ENCODE measurements at regions not wholly inside any gene's neighbourhood (a gene's known extent, or its start where the extent isn't known, plus 50 kb on each side); places are given as distances from the start of the nearest gene placed in this dataset.

DNA sequence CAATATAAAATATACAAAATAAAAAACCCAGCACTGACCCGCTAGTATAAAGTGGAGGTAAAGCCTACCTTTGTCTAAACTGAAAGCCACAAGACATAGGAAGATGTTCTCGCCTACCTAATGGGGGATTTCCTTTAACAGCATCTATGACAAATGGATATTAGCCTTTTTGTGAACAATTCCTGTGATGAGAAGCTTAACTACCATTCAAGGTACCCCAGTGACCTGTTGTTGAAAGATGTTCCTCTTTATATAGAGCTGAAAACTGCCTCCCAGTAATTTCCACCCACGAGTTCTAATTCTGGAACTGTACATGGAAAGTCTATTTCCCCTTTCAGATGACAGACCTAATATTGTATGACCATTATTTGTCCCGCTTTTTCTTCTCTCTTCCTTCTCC lies 109.8 kb upstream of the RASGRP1 start:
- DNase-seq: no peak

DNA sequence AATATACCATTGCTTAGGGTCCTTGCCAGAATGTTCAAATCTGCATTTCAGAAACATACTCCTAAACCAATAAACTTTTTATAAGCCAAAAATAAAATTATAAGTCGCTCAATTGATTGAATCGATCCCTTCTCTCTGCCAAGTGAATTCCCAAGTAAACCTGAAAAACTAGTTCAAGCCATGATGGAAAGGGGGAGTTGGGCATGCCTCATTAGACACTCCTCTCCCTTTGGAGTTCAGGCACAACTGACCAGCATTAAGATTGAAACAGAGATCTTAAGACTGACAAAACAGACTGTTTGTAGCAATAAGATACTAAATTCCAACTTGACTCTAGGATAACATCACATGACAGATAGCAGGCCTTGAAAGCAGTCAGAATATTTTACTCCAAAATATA lies 113.7 kb upstream of the RASGRP1 start:
- no peak for DNase-seq

DNA sequence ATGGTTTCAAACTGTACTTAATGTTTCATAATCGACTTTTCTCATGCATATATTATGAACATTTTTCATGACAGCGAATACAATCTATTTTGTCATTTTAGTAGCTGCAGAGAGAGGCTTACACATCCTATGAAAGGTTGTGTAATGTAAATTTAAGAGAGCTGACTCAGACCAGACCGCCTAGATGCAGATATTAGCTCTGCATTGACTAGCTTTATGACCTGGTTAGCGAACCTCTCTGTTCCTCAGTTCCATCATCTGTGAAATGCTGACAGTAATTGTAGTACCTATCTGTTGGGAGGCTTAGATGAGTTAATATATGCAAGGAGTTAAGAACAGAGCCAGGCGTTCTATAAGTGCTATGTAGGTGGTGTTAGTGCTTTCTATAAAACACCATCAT lies 116.2 kb upstream of the RASGRP1 start:
- DNase-seq: no peak

DNA sequence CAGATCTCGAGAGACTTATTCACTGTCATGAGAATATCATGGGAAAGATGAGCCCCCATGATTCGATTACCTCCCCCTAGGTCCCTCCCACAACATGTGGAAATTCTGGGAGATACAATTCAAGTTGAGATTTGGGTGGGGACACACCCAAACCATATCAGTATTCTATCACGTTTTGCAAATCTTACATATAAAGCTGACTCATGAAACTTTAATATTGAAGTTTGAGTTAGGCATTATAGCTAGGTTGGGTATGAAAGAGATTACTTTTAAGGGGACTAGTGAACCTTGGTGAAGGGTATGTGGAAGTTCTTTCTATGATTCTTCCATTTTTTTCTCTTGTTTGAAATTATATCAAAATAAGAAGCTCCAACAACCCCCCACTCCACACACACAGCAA lies 117.7 kb upstream of the RASGRP1 start:
- no peak for DNase-seq

DNA sequence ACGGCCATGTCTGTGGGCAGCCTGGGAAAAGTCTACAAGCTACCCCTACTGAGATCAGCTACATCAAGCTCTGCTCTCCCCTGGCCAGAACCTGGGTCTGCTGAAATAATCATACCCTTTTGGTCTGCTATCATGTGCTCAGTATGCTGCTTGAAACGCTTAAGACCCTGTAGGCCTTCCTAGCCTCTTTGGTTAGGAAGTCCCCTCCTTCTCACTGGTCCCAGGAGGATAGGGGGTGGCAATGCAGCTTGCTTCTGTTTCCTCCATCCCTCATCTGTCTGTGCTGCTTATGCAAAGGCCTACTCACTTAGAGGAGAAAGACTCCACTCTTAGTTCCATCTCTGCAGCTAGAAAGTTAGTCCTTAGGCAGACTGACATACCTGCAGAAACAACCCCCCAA lies 118.2 kb upstream of the RASGRP1 start:
- no peak for DNase-seq

DNA sequence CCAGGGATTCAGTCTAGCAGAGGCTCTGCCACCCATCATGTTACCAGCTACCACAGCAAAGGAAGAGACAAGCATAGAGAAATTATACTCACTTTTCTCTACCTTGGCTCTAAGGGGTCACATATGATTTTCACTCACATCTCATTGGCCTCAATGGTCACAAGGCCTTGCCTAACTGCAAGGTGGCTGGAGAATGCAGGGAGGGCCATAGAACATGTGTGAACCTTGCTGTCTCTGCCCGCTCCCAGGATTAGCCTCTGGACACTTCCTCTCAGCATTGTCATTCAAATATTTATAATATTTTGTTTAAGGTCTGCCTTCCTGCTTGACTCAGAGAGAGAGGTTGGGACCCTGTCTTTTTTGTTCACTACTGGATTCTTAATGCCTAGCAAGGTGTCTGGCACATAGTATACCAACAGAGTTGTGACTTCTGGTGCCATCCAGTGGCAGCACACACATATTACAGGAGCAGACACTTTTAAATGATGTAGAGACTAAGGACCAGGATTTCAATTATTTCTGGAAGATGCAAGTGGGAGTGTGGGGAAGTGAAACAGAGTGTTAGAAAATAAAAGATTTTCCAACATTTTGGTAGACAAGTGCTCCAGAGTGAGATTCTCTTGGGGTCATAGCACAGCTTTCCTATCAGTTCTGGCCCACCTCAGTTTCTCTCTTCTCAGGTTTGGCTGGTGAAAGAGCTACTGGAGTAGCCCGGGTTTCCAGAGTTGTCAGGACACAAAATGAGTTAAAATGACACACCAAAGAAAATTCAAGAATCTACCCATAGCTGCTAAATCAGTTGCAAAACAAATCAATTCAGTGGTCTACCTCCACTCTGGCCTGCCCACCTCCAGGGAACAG lies 119.0 kb upstream of the RASGRP1 start:
- DNase-seq: no peak

DNA sequence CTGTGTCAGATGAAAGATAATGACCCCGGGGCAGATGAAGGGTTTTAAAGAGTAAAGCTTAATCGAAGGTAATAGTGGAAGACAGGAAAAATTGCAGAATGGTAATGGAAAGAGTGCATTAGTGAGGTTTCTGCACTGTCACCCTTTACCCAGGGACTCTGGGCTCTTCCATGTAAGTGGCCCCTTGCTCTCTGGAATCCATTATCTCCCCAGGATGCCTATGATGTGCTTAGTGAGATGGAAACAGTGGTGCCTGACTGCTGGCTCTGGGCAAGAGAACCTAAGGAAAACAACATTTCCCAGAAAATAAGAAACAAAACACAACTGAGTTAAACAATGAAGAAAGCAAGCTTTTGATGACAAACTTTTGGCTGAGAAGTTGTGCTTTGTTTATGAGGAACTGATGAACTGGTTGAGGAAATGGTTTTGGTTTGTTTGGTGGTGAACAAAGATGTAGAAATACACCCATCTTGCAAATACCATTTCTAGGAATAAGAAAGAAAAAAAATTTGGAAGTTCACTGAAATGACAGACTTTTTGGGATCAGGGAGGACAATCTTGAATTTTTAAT lies 119.9 kb upstream of the RASGRP1 start:
- no peak for DNase-seq

DNA sequence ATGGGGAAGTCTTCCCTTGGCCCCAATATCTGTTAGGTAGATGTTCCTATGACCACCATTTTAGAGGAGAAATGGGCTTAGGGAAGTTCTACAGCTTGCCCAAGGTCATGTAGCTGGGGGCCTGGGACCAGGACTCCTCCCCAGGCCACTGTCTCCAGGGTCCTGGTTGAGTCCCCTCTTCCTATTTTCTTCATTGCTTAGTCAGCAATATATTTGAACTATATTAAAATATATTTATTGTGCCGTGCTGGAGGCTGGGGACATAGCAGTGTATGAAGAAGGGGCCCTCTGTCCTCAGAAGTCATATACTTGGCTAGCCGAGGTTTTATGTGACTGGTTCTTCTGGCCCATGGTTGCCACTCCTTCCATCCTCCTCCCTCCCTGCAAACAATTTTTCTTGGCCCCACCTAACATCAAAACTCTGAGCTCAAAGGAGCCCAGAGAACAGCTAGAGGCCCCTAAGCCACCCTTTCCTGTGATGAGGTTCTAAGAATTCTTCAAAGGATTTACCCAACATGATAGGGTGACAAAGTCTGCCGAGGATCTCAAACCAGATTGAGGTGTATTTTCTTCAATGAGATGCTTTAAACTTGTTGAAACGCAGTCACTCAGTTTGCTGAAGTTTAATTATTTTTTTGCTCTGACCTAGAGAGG lies 121.2 kb upstream of the RASGRP1 start:
- DNase-seq: no peak

DNA sequence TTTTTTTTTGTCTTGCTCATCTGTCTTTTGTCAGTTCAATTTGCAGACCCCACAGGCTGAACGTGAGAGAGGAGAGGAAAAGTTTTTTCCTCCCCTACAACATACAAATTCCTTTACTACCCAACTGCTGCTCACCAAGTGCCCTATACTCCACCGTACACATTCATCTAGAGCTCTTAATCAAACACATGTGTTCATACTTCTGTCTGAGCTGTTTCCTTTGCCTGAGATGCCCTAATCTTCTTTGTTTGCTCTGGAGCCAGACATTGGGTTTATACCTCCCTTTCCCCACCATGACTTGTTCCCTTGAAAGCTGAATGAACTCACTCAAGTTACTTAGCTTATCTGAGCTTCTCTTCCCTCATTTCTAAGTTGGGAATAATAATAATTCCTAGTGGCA lies 122.7 kb upstream of the RASGRP1 start:
- DNase-seq: no peak

DNA sequence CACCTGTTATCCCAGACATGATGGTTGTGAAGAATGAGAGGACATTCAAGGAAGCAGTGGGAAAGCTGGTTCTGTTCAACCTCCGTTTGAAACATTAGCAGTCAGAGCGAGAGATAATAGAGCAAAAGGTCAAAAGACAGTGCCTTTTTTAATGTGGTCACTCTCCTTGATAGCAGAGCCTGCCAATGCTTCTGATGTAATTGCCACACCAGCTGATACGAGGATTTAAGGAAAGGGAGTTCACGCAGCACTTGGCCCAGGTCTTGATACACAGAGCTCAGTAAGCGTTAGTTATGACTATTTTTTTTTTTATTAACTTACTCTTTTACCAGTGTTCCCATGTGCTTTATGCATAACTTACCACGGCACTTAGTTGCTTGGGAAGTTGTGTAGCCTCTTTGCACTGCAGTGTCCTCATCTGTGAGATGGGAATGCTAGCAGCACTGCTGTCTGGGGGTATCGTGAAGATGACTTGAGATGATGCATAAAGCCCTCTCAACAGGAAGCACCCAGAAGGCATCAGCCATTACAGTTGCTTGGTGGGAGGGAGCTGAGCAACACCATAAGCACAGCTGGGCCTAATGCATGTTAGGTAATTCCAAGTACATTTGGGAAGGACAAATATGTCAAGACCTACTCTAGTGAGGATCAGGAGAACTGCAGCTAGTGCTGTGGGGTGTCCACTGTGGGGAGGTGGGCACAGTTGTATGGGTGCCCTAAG lies 123.3 kb upstream of the RASGRP1 start:
- no peak for DNase-seq

DNA sequence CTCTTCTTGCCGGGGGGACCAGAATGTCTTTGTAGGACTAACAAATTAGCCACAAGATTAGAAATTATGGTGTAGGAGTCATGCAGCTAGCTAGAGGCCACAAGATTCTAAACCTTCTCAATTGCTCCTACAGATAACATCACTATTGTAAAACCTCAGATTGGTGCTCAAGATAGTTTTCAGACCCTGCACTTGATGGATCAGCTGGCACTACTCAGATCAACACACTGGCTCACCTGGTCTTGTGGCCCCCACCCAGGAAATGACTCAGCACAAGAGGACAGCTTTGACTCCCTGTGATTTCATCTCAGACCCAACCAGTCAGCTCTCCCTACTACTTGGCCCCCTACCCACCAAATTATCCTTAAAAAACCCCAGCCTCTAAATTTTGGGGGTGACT lies 124.1 kb upstream of the RASGRP1 start:
- DNase-seq: no peak

DNA sequence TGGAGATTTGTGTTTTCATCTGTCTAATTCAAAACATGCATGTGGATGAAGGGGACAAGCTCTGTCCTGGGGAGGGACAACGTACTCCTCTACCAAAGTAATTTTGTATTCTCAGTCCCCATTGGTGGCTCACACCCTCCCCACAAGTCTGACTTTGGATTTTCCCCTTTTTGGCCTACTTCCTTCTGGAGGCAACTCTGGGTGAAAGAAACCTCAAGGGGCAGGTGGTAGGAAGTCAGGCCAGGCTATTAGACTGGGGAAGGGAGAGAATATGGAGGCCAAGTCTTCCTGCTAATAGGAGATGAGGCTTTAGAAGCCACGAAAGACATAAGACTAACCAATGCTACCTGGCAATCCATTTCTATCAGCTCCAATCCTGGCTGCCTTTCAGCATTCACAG lies 124.9 kb upstream of the RASGRP1 start:
- no peak for DNase-seq

DNA sequence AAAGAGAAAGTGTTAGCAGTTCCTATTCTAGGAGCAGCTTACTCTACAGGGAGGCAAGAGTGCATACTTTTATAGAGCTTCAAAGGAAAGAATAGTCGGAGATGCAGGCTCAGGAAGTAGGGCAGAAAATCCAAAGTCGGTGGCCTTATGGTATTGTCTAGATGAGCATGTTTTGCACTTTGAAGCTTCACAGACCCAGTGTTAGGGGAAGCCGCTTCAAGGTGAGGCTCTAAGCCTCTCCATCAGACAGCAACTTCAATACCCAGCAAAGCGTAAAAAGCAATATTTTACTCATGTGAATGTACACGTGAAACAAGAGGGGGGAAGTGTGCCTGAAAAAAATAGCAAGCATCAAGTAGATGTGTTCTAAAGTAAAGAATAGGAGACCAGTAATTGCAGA lies 125.6 kb upstream of the RASGRP1 start:
- DNase-seq: no peak

DNA sequence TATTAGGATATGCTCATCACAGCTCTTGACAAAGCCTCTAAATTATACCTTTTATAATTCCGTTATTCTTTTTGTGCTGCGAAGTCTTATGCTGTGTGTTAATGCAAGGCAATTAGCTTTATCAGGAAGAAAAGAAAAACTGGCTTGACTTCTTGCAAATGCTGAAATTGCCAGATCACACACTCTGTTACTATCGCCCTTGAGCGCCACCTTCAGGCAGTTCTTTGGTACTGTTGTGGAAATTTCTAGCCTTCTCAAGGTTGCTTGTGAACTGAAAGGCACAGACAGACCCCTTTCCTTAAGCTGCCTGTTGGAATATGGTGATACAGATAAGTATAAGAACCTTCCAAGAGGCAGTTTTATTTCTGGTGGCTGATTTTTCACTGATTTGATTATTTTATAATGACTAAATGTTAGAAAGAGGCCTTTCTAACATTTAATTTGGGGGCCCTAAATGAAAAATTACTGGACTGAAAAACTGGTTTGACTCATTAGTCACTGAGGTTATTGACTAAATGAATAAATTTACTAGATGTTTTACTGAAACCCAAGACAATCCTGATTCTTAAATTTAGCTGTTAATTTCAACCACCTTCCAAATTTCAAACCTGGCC lies 126.2 kb upstream of the RASGRP1 start:
- DNase-seq: no peak

DNA sequence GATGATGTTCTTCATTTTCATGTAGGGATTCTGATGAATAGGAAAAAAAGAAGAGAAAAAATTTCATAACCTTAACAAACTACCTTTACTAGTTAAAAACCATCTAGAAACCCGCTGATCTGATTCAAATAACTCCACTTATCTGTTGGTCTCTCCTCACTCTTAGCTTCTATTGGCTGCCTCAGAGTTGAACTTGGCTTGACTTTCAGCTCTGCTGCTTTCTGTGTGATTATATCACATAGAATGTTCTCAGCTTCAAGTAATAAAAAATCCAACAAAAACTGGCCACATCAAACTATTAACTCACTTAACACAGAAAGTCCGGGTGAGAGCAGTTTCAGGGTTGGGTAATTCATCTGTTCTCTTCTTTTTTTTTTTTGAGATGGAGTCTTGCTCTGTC lies 126.8 kb upstream of the RASGRP1 start:
- no peak for DNase-seq

DNA sequence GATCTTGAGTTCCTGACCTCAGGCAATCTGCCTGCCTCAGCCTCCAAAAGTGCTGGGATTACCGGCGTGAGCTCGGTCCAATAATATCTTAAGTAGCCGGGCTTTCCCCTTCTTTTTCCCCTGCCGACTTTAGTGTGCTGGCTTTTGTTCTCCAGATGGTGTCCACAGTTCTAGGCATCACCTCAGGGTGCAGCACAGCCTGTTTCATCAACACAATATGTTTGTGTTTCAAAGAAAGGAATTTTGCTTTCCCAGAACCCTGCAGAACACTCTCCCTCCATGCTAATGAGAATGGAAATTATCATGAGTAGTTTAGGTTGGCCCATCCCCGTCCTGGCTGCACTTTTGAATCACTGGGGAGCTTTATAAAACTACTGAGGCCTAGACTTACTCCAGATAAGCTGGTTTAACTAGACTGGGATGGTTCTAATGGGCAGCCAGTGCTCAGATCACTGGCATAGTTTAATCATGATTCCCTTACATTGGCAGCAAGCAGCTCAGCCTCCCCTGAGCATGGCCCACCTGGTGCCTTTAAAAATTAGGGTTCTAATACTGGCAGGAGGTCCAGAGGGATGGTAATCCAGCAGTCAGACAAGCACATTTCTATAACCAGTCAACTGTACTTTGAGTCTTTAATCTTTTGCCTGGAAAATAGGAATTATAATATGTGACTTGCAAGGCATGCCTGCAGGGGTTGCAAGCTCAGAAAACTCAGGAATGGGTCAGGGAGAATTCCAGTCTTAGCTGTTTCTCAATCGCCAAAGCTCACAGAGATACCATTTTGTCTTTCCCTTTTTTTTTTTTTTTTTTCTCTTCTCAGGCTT lies 127.6 kb upstream of the RASGRP1 start:
- DNase-seq: no peak

DNA sequence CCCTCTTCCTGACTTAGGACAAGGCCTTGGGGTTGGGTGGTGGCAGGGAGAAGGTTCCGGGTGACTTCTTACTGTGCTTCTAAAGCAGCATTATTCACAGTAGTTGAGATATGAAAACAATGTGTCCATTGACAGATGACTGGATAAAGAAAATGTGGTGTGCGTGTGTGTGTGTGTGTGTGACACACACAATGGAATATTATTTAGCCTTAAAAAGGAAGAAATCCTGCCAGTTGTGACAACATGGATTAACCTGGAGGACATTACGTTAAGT lies 128.1 kb upstream of the RASGRP1 start:
- no peak for DNase-seq

DNA sequence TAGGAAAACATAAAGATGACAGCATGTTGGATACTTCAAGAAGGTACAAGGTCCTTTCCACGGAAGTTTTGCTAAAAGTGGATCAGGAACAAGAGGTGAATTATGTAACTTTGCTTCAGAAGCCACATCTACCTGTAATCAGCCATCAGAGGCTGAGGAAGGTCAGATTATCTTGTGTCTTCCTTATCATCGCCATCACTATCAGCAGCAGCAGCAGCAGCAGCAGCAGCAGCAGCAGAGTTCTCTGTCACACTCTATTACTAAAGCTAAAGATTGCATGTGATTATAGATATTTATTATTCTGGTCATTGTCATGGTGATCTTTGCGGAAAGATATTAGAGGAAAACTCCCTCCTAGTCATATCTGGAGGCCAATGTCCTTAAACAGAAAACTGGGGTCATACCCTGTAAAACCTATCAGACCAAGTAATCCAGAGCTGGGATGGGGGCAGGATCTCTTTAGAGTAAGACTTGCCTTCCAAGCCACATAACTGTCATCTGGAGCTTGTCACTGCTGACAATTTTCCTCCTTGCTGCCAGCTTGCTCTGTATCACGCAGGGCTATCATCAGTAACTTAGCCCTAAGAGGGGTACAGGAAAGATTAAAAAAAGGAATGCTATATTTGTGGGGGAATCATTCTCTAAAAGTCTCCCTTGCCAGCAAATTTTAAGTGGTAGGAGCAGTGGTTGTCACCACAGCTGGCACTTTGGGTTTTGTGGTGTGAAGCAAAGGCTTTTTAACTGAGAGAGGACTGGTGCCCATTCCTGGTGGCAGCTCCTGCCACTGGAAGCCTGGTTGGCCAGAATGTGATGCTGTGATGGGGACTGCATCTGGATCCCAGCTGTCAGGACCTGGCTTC lies 130.9 kb upstream of the RASGRP1 start:
- DNase-seq: no peak

DNA sequence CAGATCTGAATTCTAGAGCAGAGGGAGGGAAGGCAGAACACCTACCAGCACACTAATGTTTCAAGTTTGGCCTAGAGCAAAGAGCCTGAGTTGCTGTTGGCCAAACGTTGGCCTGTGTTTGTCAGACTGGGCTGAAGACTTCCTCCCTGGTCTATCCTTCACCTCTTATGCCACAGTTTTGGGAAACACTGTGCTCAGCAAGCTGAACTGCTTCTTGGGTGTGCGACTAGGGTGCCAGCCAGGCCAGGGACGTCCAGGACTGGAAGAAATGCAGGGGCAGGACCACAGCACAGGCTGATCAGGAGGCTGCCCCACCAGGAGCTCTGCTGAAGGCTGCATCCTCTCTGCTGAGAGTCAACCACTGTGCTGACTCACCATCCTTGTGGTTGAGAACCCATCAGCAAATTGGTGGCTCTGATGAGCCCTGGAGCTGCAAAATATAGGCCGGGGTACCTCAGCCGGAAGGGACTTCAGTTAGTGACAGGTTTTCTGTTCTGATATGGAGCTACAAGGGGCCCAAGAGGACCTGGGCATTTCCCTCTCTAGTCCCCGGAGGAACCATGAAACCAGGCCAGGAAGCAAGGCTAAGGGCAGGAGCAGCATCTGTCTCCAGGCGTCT lies 131.6 kb upstream of the RASGRP1 start:
- no peak for DNase-seq

DNA sequence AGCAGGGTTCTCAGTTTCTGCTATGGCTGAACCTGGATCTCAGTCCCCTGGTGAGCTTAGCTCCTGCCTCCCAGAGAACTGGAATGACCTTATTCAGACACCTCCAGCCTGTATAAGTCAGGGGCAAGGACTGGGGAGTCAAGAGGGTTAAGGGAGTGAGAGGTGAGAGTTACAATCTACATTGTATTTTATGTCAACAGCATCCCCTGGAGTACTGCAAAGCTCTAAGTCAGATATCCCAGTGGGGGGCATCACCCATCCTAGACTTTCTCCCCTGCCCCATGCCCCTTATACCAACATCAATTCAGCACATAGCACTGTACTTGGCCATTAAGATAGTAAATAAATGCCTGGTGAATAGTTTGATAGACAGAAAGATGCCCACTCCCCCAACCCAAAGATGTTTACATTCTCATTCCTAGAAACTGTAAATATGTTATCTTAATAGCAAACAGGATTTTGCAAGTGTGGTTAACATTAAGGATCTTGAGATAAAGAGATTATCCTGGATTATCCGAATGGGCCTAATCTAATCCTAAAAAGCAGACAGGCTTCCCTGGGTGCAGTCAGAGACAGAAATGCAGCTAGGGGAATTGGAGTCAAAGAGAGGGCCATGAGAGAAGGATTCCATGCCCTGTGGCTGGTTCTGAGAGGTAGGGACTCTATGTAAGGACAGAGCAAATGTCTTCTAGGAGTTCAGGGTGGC lies 132.3 kb upstream of the RASGRP1 start:
- no peak for DNase-seq
